ENCODE measurements at regions not wholly inside any gene's neighbourhood (a gene's known extent, or its start where the extent isn't known, plus 50 kb on each side); places are given as distances from the start of the nearest gene placed in this dataset.

DNA sequence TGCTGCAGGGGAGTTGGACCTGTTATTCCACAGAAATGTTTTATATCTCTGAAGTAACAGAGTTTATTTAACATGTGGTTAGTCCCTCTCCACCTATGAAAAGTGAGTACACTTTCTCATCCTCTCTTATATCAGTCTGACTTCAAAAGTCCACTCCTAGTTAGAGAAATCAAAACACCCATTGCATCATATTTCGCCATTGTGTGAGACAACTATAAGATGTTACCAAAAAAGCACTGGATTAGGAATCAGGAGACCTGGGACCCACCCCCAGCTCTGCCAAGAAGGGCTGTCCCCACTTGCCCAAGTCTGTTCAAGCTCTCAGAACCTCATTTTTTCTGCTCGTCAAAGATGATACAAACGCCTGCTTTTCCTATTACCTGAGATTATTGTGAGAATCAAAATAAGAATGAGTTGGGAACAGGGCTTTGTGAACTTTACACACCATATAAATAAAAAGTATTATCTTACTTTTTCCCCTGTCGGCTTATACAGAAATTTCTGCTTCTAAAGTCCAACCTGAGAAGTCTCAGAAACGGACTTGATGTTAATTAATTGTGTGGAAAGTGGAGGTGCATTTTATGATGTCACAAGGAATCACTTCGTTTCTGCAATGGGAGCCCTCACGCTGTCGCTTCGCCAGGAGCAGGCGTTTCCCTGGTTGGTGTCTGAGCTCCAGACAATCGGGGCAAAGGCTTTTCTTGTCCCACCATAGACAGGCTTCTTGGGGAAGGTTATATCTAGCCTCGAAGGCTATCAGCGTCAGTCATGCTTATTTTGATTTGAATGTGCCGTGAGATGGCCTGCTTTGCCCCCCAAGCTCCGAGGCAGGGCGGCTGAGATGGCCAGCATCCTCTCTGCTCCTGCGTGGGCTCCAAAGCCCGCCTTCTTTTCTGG is 89.6 kb upstream of the ZNF516 start:
- H2AFZ ChIP-seq (ENCODE audit: low read length) = no peak overlapping the region
- TF ChIP-seq, protein P1, sequence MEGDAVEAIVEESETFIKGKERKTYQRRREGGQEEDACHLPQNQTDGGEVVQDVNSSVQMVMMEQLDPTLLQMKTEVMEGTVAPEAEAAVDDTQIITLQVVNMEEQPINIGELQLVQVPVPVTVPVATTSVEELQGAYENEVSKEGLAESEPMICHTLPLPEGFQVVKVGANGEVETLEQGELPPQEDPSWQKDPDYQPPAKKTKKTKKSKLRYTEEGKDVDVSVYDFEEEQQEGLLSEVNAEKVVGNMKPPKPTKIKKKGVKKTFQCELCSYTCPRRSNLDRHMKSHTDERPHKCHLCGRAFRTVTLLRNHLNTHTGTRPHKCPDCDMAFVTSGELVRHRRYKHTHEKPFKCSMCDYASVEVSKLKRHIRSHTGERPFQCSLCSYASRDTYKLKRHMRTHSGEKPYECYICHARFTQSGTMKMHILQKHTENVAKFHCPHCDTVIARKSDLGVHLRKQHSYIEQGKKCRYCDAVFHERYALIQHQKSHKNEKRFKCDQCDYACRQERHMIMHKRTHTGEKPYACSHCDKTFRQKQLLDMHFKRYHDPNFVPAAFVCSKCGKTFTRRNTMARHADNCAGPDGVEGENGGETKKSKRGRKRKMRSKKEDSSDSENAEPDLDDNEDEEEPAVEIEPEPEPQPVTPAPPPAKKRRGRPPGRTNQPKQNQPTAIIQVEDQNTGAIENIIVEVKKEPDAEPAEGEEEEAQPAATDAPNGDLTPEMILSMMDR (IDR thresholded peaks at IDR 0.05; ENCODE audit: extremely low read depth, low read depth, low read length) = no peak
- no peak overlapping the region for H3K4me2 ChIP-seq (ENCODE audit: insufficient read depth, low read length)
- no peak overlapping the region for H3K4me3 ChIP-seq (ENCODE audit: insufficient read depth, low read length)
- H3K79me2 ChIP-seq (ENCODE audit: insufficient read depth, low read length) = no peaks in the 10 kb centered on the region
- H3K4me1 ChIP-seq (ENCODE audit: insufficient read depth, low read length) = no peaks in the 10 kb centered on the region
- no peak overlapping the region for H3K27ac ChIP-seq (ENCODE audit: low read depth, low read length)
- no peak for DNase-seq (ENCODE audit: insufficient read length, low spot score, missing footprints)
- no peaks in the 10 kb centered on the region for H3K36me3 ChIP-seq (ENCODE audit: insufficient read depth, low read length)
- H4K20me1 ChIP-seq (ENCODE audit: insufficient read depth, low read length) = no peaks in the 10 kb centered on the region
- H3K9me3 ChIP-seq (ENCODE audit: low read depth, low read length) = no peaks in the 10 kb centered on the region
- peaks cover 33% of the 10 kb centered on the region for H3K27me3 ChIP-seq (ENCODE audit: insufficient read depth, low read length)

DNA sequence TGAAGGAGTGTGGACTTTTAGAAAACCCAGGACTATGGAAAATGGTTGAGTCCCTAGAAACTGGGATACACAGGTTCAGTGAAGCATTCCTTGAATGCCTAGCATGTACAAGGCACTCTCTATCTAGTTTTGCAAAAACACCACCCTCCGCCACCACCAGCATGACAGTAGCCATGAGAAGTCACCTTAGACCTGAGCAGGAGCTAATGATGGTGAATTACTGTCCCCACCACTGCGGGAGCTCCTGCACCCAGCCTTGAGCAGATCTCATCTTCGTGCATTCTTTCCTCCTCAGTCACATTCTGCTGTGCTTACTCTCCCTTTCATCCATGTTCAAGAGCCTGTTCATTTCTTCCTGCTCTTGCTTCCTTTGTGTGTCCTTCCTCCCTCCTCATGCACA is 86.2 kb upstream of the ZNF516 start:
- Histone ChIP-seq H3K4me2 (ENCODE audit: insufficient read depth, low read length) (no peak overlapping the region), H3K27ac (ENCODE audit: low read depth, low read length) (no peak overlapping the region), H3K79me2 (ENCODE audit: insufficient read depth, low read length) (no peaks in the 10 kb centered on the region), H3K9me3 (ENCODE audit: low read depth, low read length) (no peaks in the 10 kb centered on the region), H3K4me1 (ENCODE audit: insufficient read depth, low read length) (no peaks in the 10 kb centered on the region), H3K27me3 (ENCODE audit: insufficient read depth, low read length) (peaks cover 51% of the 10 kb centered on the region), H3K36me3 (ENCODE audit: insufficient read depth, low read length) (no peaks in the 10 kb centered on the region), H3K4me3 (ENCODE audit: insufficient read depth, low read length) (no peak overlapping the region), H2AFZ (ENCODE audit: low read length) (no peak overlapping the region), H4K20me1 (ENCODE audit: insufficient read depth, low read length) (no peaks in the 10 kb centered on the region)
- no peak for DNase-seq (ENCODE audit: insufficient read length, low spot score, missing footprints)
- TF ChIP-seq, protein P1 (IDR thresholded peaks at IDR 0.05; ENCODE audit: extremely low read depth, low read depth, low read length) = no peak

DNA sequence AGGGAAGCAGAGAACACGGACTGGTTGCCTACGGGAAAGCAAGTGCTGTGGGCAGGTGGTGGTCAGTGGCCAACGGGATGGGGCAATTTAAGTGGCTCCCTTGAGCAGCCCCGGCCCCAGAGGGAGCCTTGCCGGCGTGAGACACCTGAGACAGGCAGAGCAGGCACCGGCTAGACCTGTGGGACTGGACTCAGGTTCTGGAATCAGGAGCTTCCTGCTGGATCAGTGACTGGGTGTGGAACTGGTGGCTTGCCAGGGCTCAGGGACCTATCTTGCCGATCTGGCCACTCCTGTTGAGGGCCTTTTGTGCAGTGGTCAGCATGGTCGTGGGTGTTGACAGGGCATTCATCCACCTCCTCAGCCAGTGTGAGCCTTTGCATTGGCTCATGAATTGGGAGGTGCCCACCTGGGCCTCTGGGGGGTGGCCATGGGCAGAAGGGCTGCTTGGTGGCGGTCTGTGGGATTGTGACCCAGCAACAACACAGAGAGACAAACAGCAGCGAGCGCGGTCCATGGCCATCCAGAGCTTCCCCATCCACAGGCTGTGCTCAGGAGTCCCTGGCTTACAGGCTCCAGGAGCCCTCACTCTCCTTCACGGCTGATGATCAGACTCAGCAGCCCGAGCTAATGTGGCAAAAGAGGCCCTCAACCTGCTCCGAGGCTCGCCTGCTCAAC is 85.4 kb upstream of the ZNF516 start:
- no peaks in the 10 kb centered on the region for H3K79me2 ChIP-seq (ENCODE audit: insufficient read depth, low read length)
- no peak overlapping the region for H2AFZ ChIP-seq (ENCODE audit: low read length)
- H3K27ac ChIP-seq (ENCODE audit: low read depth, low read length) = no peak overlapping the region
- peaks cover 54% of the 10 kb centered on the region for H3K27me3 ChIP-seq (ENCODE audit: insufficient read depth, low read length)
- H3K4me1 ChIP-seq (ENCODE audit: insufficient read depth, low read length) = no peaks in the 10 kb centered on the region
- no peaks in the 10 kb centered on the region for H4K20me1 ChIP-seq (ENCODE audit: insufficient read depth, low read length)
- no peaks in the 10 kb centered on the region for H3K36me3 ChIP-seq (ENCODE audit: insufficient read depth, low read length)
- H3K4me3 ChIP-seq (ENCODE audit: insufficient read depth, low read length) = no peak overlapping the region
- H3K4me2 ChIP-seq (ENCODE audit: insufficient read depth, low read length) = no peak overlapping the region
- no peaks in the 10 kb centered on the region for H3K9me3 ChIP-seq (ENCODE audit: low read depth, low read length)
- no peak for DNase-seq (ENCODE audit: insufficient read length, low spot score, missing footprints)
- TF ChIP-seq, protein P1 (IDR thresholded peaks at IDR 0.05; ENCODE audit: extremely low read depth, low read depth, low read length) = no peak

DNA sequence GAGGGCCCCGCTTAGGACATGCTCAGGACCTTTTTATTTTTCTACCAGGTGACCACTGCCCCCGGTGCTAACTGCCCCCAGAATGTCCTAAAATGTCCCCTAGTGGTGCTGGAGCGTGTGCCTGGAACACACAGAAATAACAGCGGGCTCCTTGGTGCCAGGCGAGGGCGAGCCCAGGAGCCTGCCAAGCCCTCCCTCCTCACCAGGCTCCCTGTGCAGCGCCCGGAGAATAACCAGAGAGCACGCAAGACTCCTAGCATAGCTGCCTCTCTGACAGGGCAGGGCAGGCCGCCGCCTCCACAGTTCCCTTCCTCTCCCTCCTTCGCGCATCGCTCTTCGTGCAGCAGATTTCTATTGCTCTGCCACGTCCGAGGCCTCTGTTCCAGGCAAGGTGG is 84.3 kb upstream of the ZNF516 start:
- peaks cover 54% of the 10 kb centered on the region for H3K27me3 ChIP-seq (ENCODE audit: insufficient read depth, low read length)
- H3K4me1 ChIP-seq (ENCODE audit: insufficient read depth, low read length) = no peaks in the 10 kb centered on the region
- no peak overlapping the region for H3K27ac ChIP-seq (ENCODE audit: low read depth, low read length)
- H2AFZ ChIP-seq (ENCODE audit: low read length) = no peak overlapping the region
- no peak overlapping the region for H3K4me3 ChIP-seq (ENCODE audit: insufficient read depth, low read length)
- TF ChIP-seq, protein P1 (IDR thresholded peaks at IDR 0.05; ENCODE audit: extremely low read depth, low read depth, low read length) = no peak
- H3K9me3 ChIP-seq (ENCODE audit: low read depth, low read length) = no peaks in the 10 kb centered on the region
- no peaks in the 10 kb centered on the region for H4K20me1 ChIP-seq (ENCODE audit: insufficient read depth, low read length)
- no peaks in the 10 kb centered on the region for H3K79me2 ChIP-seq (ENCODE audit: insufficient read depth, low read length)
- no peak overlapping the region for H3K4me2 ChIP-seq (ENCODE audit: insufficient read depth, low read length)
- DNase-seq (ENCODE audit: insufficient read length, low spot score, missing footprints) = no peak
- H3K36me3 ChIP-seq (ENCODE audit: insufficient read depth, low read length) = no peaks in the 10 kb centered on the region

Measured in osteoblast (primary cell).